Mammary epithelial cell (primary cell): ENCODE measurements at regions not wholly inside any gene's neighbourhood (a gene's known extent, or its start where the extent isn't known, plus 50 kb on each side); places are given as distances from the start of the nearest gene placed in this dataset.

ENCODE experiments used
- EZH2 ChIP-seq: IDR thresholded peaks from 2 replicates; pipeline ENCODE4 v1.6.1; 2012; ENCODE audit warnings: low read length, inconsistent platforms, borderline replicate concordance
- TF ChIP-seq, protein P1 (sequence below), 2 donors: IDR thresholded peaks in 1 of 2; conservative IDR thresholded peaks in 1 of 2; 2 replicates each; pipeline ENCODE4 v1.5.1; 2011 to 2012; ENCODE audit warnings: inconsistent platforms in 2 of 2, low read length in 2 of 2, mild to moderate bottlenecking in 2 of 2, control low read depth in 1 of 2, low read depth in 1 of 2; ENCODE audit not compliant: insufficient read depth in 1 of 2; ENCODE audit errors: extremely low read depth in 1 of 2

DNA sequence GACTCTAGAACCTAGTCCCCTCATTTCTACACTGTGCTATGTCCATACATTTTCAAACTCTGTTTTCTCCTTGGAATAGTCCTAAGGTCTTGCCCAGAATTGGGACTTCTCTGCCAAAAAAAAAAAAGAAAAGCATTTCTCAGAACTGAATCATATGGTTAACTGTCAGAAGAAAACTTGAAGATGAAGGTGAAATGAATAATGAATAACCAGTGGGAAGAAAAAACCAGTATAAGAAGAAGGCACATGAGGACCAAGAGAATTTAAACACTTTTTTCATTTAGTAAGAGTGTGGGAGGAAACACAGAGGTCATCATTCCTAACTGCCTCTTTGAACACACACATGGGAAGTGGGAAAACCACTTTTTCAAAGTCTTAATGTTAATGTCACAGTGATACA, 197.7 kb downstream of the PRELID2 start:
- TF ChIP-seq EZH2 = no peak
- TF ChIP-seq, protein P1, sequence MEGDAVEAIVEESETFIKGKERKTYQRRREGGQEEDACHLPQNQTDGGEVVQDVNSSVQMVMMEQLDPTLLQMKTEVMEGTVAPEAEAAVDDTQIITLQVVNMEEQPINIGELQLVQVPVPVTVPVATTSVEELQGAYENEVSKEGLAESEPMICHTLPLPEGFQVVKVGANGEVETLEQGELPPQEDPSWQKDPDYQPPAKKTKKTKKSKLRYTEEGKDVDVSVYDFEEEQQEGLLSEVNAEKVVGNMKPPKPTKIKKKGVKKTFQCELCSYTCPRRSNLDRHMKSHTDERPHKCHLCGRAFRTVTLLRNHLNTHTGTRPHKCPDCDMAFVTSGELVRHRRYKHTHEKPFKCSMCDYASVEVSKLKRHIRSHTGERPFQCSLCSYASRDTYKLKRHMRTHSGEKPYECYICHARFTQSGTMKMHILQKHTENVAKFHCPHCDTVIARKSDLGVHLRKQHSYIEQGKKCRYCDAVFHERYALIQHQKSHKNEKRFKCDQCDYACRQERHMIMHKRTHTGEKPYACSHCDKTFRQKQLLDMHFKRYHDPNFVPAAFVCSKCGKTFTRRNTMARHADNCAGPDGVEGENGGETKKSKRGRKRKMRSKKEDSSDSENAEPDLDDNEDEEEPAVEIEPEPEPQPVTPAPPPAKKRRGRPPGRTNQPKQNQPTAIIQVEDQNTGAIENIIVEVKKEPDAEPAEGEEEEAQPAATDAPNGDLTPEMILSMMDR (conservative IDR thresholded peaks at IDR 0.05 in 1 of 2, IDR thresholded peaks at IDR 0.05 in 1 of 2; ENCODE audit: extremely low read depth in 1 of 2, insufficient read depth in 1 of 2, low read depth in 1 of 2, low read length in 2 of 2) = no peak
